Fibroblast of mammary gland (primary cell): ENCODE measurements at regions not wholly inside any gene's neighbourhood (a gene's known extent, or its start where the extent isn't known, plus 50 kb on each side); places are given as distances from the start of the nearest gene placed in this dataset.
"Not testable (repeated sequence)": the region's sequence is repeated elsewhere in the genome, so short reads cannot be mapped to it uniquely, and the experiment has no call there.

ENCODE experiments used
- DNase-seq: peaks from one replicate; pipeline ENCODE4 v3.0.0-alpha.2; 2010; ENCODE audit warnings: low read depth
- H3K4me3 ChIP-seq: 2 replicates; pipeline ENCODE4 v1.5.1; 2011; ENCODE audit warnings: low read depth, mild to moderate bottlenecking, low read length, moderate library complexity; ENCODE audit not compliant: control insufficient read depth
- TF ChIP-seq, protein P1 (sequence below): conservative IDR thresholded peaks from 2 replicates; pipeline ENCODE4 v1.5.1; 2011; ENCODE audit warnings: low read depth, low read length, inconsistent platforms; ENCODE audit not compliant: control insufficient read depth, insufficient read depth

DNA sequence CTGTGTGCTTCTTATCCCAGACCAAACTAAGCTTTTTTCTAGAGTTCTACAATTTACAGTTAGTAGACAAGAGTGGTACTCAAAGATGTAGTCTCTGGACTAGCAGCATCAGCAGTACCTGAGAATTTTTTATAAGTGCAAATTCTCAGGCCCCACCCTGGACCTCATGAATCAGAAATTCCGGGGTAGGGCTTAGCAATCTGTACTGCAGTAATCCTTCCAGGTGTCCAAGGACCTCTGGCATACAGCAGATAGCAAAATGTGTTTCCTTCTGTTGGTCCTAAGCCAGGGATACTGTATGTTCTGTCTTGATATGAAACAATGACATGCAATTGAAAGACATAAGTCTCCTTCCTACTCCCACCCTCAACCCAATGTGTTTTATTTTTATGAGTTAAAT lies 194.3 kb downstream of the MSX2 start:
- no peak overlapping the region for H3K4me3 ChIP-seq
- no peak for DNase-seq
- TF ChIP-seq, protein P1, sequence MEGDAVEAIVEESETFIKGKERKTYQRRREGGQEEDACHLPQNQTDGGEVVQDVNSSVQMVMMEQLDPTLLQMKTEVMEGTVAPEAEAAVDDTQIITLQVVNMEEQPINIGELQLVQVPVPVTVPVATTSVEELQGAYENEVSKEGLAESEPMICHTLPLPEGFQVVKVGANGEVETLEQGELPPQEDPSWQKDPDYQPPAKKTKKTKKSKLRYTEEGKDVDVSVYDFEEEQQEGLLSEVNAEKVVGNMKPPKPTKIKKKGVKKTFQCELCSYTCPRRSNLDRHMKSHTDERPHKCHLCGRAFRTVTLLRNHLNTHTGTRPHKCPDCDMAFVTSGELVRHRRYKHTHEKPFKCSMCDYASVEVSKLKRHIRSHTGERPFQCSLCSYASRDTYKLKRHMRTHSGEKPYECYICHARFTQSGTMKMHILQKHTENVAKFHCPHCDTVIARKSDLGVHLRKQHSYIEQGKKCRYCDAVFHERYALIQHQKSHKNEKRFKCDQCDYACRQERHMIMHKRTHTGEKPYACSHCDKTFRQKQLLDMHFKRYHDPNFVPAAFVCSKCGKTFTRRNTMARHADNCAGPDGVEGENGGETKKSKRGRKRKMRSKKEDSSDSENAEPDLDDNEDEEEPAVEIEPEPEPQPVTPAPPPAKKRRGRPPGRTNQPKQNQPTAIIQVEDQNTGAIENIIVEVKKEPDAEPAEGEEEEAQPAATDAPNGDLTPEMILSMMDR: no peak

DNA sequence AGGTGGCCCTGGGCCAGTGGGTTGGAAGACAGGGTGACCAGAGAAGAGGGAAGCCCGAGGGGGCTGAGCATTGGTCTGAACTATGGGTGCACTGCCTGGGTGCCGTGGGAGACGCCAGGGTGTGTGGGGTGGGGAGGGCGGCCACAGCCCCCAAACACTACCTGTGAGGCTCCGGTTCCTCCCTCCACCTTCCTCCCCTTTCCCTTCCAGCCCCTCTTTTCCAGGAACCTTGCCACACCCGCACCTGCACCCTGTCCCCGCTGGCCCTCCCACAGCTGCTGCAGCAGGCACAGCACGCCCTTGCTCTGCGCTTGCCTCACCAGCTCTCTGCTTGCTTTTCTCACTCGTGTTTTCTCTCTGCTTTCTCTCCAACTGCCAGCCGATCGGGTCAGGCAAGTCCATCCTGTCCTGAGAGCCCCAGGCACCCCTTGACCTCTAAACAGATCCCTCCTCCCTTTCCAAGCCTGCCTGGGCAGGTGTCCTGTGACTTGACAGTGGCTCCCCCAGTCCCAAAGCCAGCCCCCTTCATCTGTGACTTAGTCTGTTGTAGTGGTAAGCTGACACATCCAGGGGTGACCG lies 193.7 kb downstream of the MSX2 start:
- TF ChIP-seq, protein P1: no peak
- DNase-seq: no peak
- H3K4me3 ChIP-seq: no peak overlapping the region

DNA sequence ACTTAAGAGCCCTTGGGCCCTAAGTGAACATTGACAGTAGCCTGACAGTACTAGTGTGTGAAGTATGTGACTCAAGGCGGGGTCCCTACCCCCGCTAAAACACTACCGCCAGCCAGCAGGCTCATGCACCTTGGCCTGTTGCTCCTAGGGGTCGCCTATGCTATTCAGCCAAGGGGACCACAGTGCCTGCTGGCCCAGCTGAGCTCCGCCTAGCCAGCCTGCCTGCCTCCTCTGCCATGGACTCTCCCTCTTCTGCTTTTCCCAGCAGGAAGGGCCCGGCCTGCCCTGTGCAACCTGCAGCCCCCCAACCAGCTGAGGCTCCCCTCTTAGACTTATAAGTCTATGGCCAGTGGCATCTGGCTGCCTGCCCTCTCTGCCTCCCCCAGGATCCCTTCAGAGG lies 193.1 kb downstream of the MSX2 start:
- DNase-seq, H3K4me3 ChIP-seq: not testable (repeated sequence)

DNA sequence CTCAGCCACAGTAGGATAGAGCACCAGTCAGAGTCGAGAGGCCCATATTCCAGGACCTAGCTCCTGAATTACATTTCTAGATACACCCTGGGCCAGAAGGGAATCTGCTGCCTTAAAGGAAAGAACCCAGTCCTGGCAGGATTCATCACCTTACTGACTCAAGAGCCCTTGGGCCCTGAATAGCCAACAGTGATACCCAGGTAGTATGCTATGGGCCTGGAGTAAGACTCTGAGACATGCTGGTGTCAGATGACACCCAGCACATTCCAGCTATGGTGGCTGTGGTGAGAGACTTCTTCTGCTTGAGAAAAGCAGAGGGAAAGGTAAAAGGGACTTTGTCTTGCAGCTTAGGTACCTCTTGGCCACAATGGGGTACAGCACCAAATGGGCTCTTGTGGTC lies 192.5 kb downstream of the MSX2 start:
- not testable (repeated sequence) for H3K4me3 ChIP-seq, DNase-seq

DNA sequence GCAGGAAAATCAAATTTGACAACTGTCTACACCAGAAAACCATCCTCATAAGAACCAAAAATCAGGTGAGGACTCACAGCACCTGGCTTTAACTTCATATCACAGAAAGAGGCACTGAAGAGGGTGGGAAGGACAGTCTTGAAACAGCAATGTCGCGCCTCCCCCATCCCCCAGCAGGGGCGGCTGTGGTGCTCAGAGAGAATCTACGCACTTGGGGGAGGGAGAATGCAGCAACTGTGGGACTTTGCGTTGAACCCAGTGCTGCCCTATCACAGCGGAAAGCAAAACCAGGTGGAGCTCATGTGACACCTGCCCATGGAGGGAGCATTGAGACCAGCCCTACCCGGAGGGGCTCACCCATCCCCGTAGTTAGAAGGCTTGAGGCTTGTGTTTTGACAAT lies 191.8 kb downstream of the MSX2 start:
- TF ChIP-seq, protein P1: no peak
- DNase-seq: no peak
- H3K4me3 ChIP-seq: no peak overlapping the region

DNA sequence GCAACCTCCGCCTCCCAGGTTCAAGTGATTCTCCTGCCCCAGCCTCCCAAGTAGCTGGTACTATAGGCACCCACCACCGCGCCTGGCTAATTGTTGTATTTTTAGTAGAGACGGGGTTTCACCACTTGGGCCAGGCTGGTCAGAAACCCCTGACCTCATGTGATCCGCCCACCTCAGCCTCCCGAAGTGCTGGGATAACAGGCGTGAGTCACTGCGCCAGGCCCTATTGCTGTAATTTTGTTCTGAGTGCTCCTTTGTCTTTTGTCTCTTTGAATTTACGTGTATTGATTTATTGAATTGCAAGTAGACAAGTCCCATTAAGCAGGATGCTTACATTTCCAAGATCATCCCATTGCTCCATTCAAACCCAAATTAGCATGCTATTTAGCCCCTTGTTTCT lies 186.7 kb downstream of the MSX2 start:
- DNase-seq: no peak
- no peak overlapping the region for H3K4me3 ChIP-seq
- TF ChIP-seq, protein P1: no peak

DNA sequence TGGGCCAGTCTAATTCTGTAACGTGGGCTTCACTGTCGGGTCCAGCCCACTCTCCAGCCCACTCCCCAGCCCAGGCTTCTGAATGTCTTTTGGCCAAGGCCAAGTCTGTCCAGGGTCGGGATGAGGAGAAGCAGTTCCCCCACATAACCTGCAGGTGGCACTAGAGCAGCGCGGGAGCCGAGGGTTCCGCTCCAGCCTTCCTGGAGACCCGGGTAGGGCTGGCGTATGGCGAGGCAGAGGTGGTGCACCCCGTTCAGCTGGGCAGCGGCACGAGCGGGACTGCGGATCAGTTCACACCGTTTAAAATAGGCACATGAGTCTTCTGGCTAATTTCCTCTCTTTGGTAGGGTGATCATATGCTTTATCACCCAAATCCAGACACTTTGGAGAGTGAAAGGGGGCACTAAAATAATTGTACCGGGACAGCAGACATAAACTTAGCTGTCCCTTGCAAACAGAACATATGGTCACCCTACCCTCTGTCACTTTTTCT lies 185.9 kb downstream of the MSX2 start:
- peak; percentile 44 for DNase-seq
- TF ChIP-seq, protein P1: peak; percentile 79
- no peak overlapping the region for H3K4me3 ChIP-seq

DNA sequence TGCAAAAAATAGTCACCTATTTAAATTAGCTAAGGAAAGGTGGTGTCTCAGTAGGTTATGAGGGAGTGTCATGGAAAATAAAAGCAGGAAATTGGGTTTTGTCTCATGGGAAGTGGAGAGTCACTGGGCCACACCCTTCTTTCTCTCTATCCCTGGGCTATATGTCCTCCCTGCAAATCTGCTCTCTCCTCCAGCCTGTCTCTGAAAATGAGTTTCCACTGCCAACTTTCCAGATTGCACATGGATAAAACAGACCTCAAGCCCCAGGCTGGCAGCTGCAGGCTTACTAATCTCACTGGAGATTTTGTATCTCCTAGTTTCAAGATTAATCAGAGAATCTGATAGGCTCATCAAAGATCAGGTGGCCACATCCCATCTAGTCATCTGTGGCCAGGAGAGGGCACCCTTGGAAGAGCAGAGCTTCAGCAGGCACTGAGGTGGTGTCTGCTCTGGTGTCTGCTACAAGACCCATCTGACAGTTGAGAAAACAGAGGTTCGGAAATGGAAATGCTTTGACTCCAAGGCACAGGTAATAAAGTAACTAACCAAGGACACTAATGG lies 178.9 kb downstream of the MSX2 start:
- TF ChIP-seq, protein P1: peak; percentile 0
- DNase-seq: peak; percentile 2

More for the DNA sequence above, 178.9 kb downstream of the MSX2 start:
- H3K4me3 ChIP-seq: no peak overlapping the region
